Left kidney (tissue), 1 donor: ENCODE measurements at regions not wholly inside any gene's neighbourhood (a gene's known extent, or its start where the extent isn't known, plus 50 kb on each side); places are given as distances from the start of the nearest gene placed in this dataset.

Experiments
- DNase-seq: peaks from one replicate; pipeline ENCODE4 v3.0.0-alpha.2; 2013

GRCh38 chr9:89969881-89970639 is 365.2 kb downstream of the GADD45G start:
- DNase-seq, result no peak

DNA sequence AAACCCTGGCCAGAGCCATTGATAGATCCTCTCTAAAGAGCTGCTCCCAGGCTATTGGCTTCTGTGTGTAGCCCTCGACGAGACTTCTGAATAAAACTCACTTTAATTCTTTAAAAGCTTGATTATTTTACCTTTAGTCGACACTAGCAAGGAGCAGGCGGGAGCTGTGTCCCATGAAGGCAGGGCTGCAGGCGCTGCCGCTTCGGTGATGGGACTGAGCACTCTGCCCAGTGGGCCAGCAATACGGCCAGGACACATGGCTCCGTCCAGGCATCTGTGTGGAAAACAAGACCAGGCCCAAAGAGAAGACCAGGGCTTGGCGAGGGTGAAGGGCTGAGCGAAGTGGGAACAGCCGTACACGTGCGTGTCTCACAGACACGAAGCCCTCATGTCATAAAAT is 365.9 kb downstream of the GADD45G start:
- no peak for DNase-seq

DNA sequence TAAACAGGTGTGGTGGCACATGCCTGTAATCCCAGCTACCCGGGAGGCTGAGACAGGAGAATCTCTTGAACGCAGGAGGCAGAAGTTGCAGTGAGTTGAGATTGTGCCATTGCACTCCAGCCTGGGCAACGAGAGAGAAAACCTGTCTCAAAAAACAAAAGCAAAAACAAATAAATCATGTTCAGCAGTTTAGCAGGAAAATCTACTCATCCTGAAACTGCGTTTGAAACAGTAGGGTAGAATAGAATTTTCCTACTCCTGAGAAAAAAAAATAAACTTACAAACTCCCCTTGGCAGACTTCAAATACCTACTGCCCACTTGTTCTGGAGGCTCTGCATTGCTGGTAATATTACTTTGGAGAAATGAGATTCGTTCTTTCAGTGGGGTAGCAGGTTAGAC is 367.7 kb downstream of the GADD45G start:
- no peak for DNase-seq

DNA sequence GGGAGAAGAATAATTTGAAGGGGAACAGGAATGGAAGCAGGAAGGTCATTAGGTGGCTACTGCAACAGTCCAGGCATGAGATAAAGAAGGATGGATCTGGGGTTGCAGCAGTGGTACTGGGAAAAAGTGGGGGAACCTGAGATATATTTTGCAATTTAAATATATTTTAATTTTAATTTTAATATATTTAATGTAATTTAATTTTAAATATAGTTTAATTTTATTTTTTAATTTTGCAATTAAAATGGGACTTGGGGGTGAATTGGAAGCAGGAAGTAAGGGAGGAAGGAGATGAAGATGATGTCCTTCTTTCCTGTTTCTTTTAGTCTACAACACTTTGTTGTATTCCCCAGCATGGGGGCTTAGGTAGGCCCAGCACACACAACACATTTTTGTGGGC is 369.8 kb downstream of the GADD45G start:
- no peak for DNase-seq

DNA sequence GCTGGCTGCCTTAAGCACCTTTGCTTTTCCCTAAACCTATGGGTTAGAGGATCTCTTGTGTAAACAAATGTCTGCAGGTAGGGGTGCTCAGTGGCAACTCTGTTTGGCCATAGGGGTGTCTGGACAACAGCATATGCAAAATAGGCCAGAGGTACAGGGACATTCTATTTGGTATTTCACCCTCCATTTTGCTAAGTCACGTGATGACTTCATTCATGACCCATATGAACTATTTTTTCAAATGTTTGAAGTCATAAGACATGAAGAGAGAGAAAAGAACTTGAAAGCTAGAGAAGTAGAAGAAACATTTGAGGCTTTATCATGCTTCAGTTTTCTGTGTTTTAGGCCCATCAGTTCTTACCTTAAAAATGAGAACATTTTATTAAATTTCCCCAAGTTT is 370.2 kb downstream of the GADD45G start:
- no peak for DNase-seq

DNA sequence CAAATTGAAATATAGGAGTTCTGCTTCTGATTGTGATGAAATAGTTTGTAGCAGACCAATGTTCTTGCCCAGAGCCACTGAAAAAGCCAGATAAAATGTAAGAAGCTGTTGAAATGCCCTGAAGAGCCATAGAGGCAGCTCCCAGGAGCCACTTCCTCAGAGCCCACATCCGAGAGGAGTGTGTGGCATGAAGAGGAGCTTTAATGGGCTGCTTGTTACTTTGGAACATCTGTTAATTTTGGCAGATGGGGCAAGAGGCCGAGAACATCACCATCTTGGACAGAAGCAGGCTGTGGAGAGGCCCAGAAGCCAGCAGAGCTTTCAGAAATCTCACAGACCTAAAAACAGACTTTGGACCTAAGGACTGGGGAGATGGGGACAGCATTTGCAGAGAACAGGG is 370.8 kb downstream of the GADD45G start:
- no peak for DNase-seq

DNA sequence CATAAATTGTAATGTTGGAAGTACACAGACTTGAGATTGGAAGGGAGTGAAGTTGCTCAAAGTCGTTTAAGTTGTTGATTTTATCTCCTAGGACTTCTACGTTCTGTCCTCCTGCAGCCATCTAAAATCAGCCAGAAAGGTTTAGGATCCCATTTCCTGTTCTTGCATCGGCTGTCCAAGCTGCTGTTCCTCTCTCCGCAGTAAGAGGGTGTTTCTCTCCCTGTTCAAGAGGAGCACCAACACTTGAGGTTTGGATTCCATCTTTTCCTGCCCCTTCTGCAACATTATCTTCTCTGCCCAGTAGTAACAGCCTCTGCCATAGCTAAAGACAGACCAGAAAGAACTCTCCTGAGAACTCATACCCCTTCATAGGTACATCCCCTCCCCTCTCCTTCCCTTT is 373.4 kb downstream of the GADD45G start:
- DNase-seq, result no peak

- DNase-seq, result no peak
Measured at GRCh38 chr9:89980600-89980999, 375.8 kb downstream of the GADD45G start.

DNA sequence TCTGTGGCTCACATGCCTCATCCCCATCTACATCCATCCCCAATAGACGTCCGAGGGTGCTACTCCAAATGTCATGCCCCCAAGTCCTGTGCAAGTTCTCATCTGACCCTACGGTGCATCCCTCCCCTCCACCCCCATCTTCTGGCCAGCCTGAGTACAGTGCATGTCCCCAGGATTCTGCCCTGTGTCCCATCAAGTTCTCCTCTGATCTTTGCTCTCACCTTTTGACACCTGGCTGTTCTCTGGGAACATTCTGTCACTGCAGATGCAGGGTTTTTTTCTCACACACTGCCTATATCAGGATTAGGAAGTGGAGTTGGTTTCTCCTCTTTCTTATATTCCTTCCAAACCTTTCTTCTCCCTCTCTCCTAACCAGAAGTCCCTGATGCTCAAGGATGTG is 377.2 kb downstream of the GADD45G start:
- no peak for DNase-seq

- DNase-seq, result no peak
Measured at GRCh38 chr9:89983411-89983810, 378.6 kb downstream of the GADD45G start.

- DNase-seq, result no peak
Measured at GRCh38 chr9:89984214-89984613, 379.4 kb downstream of the GADD45G start.

DNA sequence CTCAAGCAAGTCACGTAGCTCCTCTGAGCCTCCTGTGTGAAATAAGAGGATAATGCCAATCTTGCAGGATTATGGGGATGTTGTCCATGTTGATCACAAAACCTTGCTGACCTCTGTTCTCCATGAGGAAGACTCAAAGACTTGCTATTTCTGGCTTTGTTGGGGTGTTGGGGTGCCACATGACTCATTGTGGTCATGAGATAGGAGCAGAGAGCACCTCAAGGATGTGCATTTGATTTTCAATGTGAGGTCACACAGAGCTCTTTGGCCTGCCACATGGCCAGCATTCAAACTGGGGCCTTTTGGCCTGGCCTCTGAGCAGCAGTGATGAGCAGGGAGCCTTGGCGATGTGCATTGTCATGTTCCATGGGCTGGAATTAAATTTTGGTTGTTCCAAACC is 380.3 kb downstream of the GADD45G start:
- no peak for DNase-seq

DNA sequence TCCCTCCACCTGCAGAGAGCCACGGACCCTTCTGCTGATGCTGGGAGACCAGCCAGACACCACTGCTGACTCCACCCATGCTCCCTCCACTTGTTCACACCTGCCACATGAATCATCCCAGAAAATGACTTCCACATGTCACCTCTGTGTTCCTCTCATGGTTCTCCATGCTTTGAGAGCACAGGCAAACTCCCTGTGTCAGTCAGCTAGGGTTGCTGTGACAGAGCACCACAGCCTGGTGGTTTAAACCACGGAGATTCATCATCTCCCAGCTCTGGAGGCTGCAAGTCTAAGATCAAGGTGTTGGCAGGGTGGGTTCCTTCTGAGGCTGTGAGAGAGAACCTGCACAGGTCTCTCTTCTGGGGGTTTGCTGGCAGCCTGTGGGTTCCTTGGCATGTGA is 381.4 kb downstream of the GADD45G start:
- DNase-seq, result no peak

DNA sequence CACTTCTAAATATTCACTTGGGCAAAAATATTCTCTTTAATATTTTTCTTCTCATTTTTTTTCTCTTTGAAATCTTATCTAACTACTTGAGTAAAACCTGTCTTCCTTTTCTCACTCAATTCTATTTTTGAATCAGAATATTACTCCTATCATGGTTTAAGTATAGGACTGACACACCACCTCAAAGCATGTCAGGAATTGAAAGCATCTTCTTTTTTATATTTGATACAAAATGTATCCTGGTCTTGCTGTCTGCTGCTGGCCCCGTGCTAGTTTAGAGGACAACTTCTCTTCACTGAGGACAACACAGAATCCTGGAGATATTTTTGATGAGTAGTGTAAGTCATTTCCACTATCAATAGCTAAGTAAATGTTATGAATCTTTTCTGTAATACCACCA is 383.6 kb downstream of the GADD45G start:
- DNase-seq, result no peak

- DNase-seq, result no peak
Measured at GRCh38 chr9:89991204-89991790, 386.5 kb downstream of the GADD45G start.

- no peak for DNase-seq
Measured at GRCh38 chr9:89992326-89993198, 387.8 kb downstream of the GADD45G start.

DNA sequence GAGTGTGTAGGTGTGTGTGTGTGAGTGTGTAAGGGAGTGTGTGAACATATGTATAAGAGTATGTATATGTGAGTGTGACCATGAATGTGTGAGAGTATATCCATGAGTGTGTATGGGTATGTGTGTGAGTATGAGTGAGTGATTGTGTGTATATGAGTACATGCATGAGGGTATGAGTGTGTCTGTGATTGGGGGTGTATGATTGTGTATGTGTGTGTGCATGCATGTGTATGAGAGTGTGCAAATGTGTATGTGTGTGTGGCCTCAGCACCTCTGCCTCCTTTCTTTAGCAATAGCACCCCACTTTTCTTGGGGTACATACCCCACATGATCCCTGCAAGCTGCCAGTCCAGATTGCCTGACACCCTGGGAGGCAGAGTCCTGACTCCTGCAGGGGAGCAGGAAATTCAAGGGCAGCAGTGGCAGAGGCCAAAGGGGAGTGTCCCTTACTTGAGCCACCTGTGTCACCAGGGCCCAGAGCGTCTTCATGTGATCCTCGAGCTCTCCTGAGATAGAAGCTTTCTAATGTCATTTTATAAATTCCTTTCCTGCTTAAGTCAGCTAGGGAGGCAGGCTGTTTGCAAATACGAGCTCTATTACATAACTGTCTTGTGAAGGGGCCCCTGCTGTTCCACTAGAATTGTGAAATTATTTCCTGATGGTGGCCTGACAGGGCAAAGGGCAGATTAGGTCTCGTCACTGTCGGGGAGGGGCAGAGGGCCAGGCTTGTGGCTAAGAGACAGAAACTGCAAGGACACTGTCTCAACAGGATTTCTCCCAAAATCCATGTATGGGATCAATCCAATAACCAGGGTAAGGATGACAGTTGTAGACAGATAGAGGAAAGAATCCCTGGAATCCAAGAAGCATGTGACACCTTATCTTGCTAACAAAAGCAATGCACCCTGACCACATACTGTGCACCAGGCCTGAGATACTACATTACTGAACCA is 389.1 kb downstream of the GADD45G start:
- DNase-seq, result no peak

GRCh38 chr9:89994988-89995613 is 390.3 kb downstream of the GADD45G start:
- DNase-seq, result no peak

DNA sequence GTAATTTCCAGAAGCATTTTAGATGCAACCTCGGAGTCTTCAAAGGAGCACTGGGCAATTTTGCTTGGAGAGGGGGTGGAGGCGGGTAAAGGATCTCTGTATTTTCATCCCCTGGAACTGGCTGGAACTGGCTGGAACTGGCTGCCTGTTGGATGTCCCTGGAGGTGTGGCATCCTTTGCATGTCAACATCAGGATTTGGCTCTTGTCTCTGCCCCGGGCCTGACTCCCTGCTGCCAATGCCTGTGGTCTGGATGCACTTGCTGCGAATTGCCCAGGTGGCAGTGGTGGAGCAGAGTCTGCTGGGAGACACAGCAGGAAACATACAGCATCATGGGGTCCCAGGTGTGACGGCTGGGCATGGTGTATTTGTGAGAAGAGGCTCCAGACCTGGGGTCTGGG is 391.3 kb downstream of the GADD45G start:
- no peak for DNase-seq

- no peak for DNase-seq
Measured at GRCh38 chr9:89996773-89997172, 392.0 kb downstream of the GADD45G start.

- no peak for DNase-seq
Measured at GRCh38 chr9:89998633-89999032, 393.8 kb downstream of the GADD45G start.

- DNase-seq, result no peak
Measured at GRCh38 chr9:89999176-89999533, 394.3 kb downstream of the GADD45G start.
